Endothelial cell of umbilical vein (primary cell): ENCODE measurements at regions not wholly inside any gene's neighbourhood (a gene's known extent, or its start where the extent isn't known, plus 50 kb on each side); places are given as distances from the start of the nearest gene placed in this dataset.

Experiments used
- BruUV-seq: library from RNA; stranded (reverse); fragments of 400-500 nt; replicated peaks from 2 replicates; lab custom pipeline; 2021; lab: Mats Ljungman, UMichigan
- CTCF ChIA-PET: fragments of 300-600, 350-600 bp; sonication (Branson Sonifier 250); formaldehyde crosslinking; loops from one replicate; lab custom pipeline; 2021; ENCODE audit warnings: antibody characterized with exemption, inconsistent platforms; lab: Charles Lee
- POLR2A ChIA-PET: fragments of 300-600, 350-600 bp; sonication (Branson Sonifier 250); formaldehyde crosslinking; loops from one replicate; lab custom pipeline; 2021; ENCODE audit warnings: antibody characterized with exemption, inconsistent platforms; lab: Charles Lee
- DNase-seq: peaks from one replicate; pipeline ENCODE4 v3.0.0-alpha.2; 2011; ENCODE audit warnings: low read depth, low spot score
- FAIRE-seq: peaks from 2 replicates; lab custom pipeline; 2011; peaks lifted over from hg19 to GRCh38; lab: Jason Lieb, UNC
- H2AFZ ChIP-seq: 2 replicates; pipeline ENCODE4 v1.6.0; 2012; ENCODE audit warnings: low read depth, low read length, control low read depth, inconsistent platforms
- H3K27ac ChIP-seq: 2 replicates; pipeline ENCODE4 v1.5.1; 2011; ENCODE audit warnings: low read depth, mild to moderate bottlenecking, control low read depth, low read length, moderate library complexity; ENCODE audit not compliant: insufficient read depth
- H3K27me3 ChIP-seq, 2 experiments: 2 replicates each; pipeline versions ENCODE4 v1.6.0 to v1.6.1; 2011; ENCODE audit warnings: low read length in 2 of 2, mixed read lengths in 1 of 2; ENCODE audit not compliant: control insufficient read depth in 2 of 2, insufficient read depth in 2 of 2
- H3K36me3 ChIP-seq, 2 experiments: 2 replicates in 1 of 2; 3 replicates in 1 of 2; pipeline ENCODE4 v1.5.1; 2011; ENCODE audit warnings: low read length in 2 of 2, mild to moderate bottlenecking in 1 of 2, moderate library complexity in 1 of 2; ENCODE audit not compliant: control insufficient read depth in 2 of 2, insufficient read depth in 2 of 2; ENCODE audit errors: extremely low read depth in 1 of 2
- H3K4me1 ChIP-seq: 3 replicates; pipeline ENCODE4 v1.5.1; 2011; ENCODE audit warnings: mild to moderate bottlenecking, low read length; ENCODE audit not compliant: control insufficient read depth, insufficient read depth; ENCODE audit errors: extremely low read depth
- H3K4me2 ChIP-seq: 2 replicates; pipeline ENCODE4 v1.6.1; 2011; ENCODE audit warnings: low read length, control low read depth, mixed read lengths; ENCODE audit not compliant: insufficient read depth
- H3K4me3 ChIP-seq, 3 experiments: fragments of 200-600 bp in 1 of 3; sonication (generic), shearing (Covaris generic) in 1 of 3; replicated peaks in 1 of 3; 2 replicates each; pipeline ENCODE4 v1.5.1; 2011 to 2016; ENCODE audit warnings: control low read depth in 3 of 3, low read length in 3 of 3, mild to moderate bottlenecking in 2 of 3, inconsistent platforms in 1 of 3, low read depth in 1 of 3, moderate library complexity in 1 of 3; ENCODE audit not compliant: insufficient read depth in 1 of 3
- H3K79me2 ChIP-seq: 2 replicates; pipeline ENCODE4 v1.6.0; 2012; ENCODE audit warnings: low read length, inconsistent platforms; ENCODE audit not compliant: control insufficient read depth, insufficient read depth
- H3K9ac ChIP-seq: replicated peaks from 2 replicates; pipeline ENCODE3; 2011; ENCODE audit warnings: low read length, control low read depth; ENCODE audit not compliant: insufficient read depth; ENCODE audit errors: extremely low read depth
- H3K9me1 ChIP-seq: replicated peaks from 3 replicates; pipeline ENCODE4 v1.6.0; 2011; ENCODE audit warnings: mild to moderate bottlenecking, low read length; ENCODE audit not compliant: control insufficient read depth, insufficient read depth; ENCODE audit errors: extremely low read depth
- H3K9me3 ChIP-seq: replicated peaks from 2 replicates; pipeline ENCODE4 v1.5.1; 2012; ENCODE audit warnings: low read length, inconsistent platforms; ENCODE audit not compliant: control insufficient read depth, insufficient read depth
- H4K20me1 ChIP-seq: replicated peaks from 2 replicates; pipeline ENCODE3; 2011; ENCODE audit warnings: mild to moderate bottlenecking, low read length; ENCODE audit not compliant: control insufficient read depth, insufficient read depth; ENCODE audit errors: extremely low read depth
- CTCF ChIP-seq, 2 donors: IDR thresholded peaks; 1 replicate in 1 of 2; 2 replicates in 1 of 2; pipeline ENCODE4 v1.5.1; 2011; ENCODE audit warnings: low read length in 2 of 2, mild to moderate bottlenecking in 2 of 2, moderate library complexity in 2 of 2, control low read depth in 1 of 2, inconsistent platforms in 1 of 2, low read depth in 1 of 2; ENCODE audit not compliant: insufficient read depth in 1 of 2; ENCODE audit errors: extremely low read depth in 1 of 2
- EZH2 ChIP-seq: IDR thresholded peaks from 2 replicates; pipeline ENCODE4 v1.6.1; 2012; ENCODE audit warnings: borderline replicate concordance, low read depth, mild to moderate bottlenecking, moderate library complexity, low read length, inconsistent platforms; ENCODE audit not compliant: severe bottlenecking
- FOS ChIP-seq: IDR thresholded peaks from 2 replicates; pipeline ENCODE4 v1.6.1; 2011; ENCODE audit warnings: mild to moderate bottlenecking, low read length, moderate library complexity, borderline replicate concordance; ENCODE audit not compliant: insufficient read depth
- GATA2 ChIP-seq: IDR thresholded peaks from 2 replicates; pipeline ENCODE4 v1.7.0; 2011; ENCODE audit warnings: low read depth, mild to moderate bottlenecking, moderate library complexity, mixed read lengths, low read length; ENCODE audit not compliant: insufficient read length, insufficient read depth
- JUN ChIP-seq: IDR thresholded peaks from 2 replicates; pipeline ENCODE4 v1.6.1; 2011; ENCODE audit warnings: borderline replicate concordance, low read depth; ENCODE audit not compliant: insufficient read length, insufficient read depth
- MAX ChIP-seq: IDR thresholded peaks from 2 replicates; pipeline ENCODE4 v1.6.1; 2011; ENCODE audit not compliant: insufficient read depth, insufficient read length
- MYC ChIP-seq: IDR thresholded peaks from one replicate; pipeline ENCODE4 v1.6.1; 2011; ENCODE audit warnings: mild to moderate bottlenecking, low read depth, low read length
- POLR2A ChIP-seq: IDR thresholded peaks from 2 replicates; pipeline ENCODE4 v1.6.1; 2012; ENCODE audit warnings: low read depth, mild to moderate bottlenecking, control low read depth, low read length
- POLR2AphosphoS5 ChIP-seq: IDR thresholded peaks from 2 replicates; pipeline ENCODE4 v1.6.1; 2012; ENCODE audit warnings: low read depth, mild to moderate bottlenecking, control low read depth, low read length, moderate library complexity; ENCODE audit not compliant: insufficient read depth
- dilution Hi-C: fragments of 300-500 bp; cut with MboI; formaldehyde crosslinking; loops from one replicate; pipeline ENCODE4 v1.15.0; 2019; ENCODE audit warnings: low sequenced_read_pairs; ENCODE audit not compliant: extremely low pct_ligation_motif_present
- intact Hi-C: fragments of 100-400 bp; cut with micrococcal nuclease; formaldehyde crosslinking; loops from one replicate; pipeline ENCODE4 v1.10.0; 2022

GRCh38 chr20:11861479-11861878 is 56.2 kb upstream of the BTBD3 start:
- CTCF ChIA-PET = no interaction called here

More at GRCh38 chr20:11861479-11861878, 56.2 kb upstream of the BTBD3 start:
- Histone ChIP-seq H3K9me1 (no peaks in the 10 kb centered on the region), H3K9ac (no peak overlapping the region), H3K4me1 (no peaks in the 10 kb centered on the region), H3K9me3 (no peaks in the 10 kb centered on the region), H3K36me3 (no peaks in the 10 kb centered on the region), H4K20me1 (no peaks in the 10 kb centered on the region), H3K27me3 (peaks cover 4 to 8% of the 10 kb centered on the region in 2 experiments), H3K4me3 (no peak overlapping the region), H3K27ac (no peak overlapping the region), H3K79me2 (no peaks in the 10 kb centered on the region), H2AFZ (no peak overlapping the region), H3K4me2 (no peak overlapping the region)
- TF ChIP-seq GATA2 (no peak), MAX (no peak), POLR2AphosphoS5 (no peak), EZH2 (no peak), POLR2A (no peak), JUN (no peak), FOS (no peak), CTCF (IDR thresholded peaks at IDR 0.05; ENCODE audit: extremely low read depth in 1 of 2, insufficient read depth in 1 of 2, low read depth in 1 of 2, low read length in 2 of 2) (no peak), MYC (no peak)
- POLR2A ChIA-PET = no interaction called here
- dilution Hi-C loops (no loop called here), intact Hi-C loops (no loop called here)
- FAIRE-seq (no peak), DNase-seq (peak; percentile 4)
- BruUV-seq = no TSS peak
